K562 (cell line): ENCODE measurements at regions not wholly inside any gene's neighbourhood (a gene's known extent, or its start where the extent isn't known, plus 50 kb on each side); places are given as distances from the start of the nearest gene placed in this dataset.

Experiments
- ATAC-seq: fragments of 200-7000 bp; cut with Tn5 transposase; 3 replicates; pipeline ENCODE4 v1.9.1; 2020; ENCODE audit warnings: moderate library complexity
- BruUV-seq: library from RNA; stranded (reverse); fragments of 400-500 nt; replicated peaks from 2 replicates; lab custom pipeline; 2021; lab: Mats Ljungman, UMichigan
- CTCF ChIA-PET: fragments of 300-600 bp; formaldehyde crosslinking; extraction: SDS; loops from one replicate; lab custom pipeline; 2021; ENCODE audit warnings: low intra/inter-chr PET ratio; lab: Yijun Ruan, JAX
- POLR2A ChIA-PET: fragments of 300-600, 350-650 bp; sonication (Branson Sonifier 250); formaldehyde crosslinking; extraction: SDS; loops from one replicate; lab custom pipeline; 2021; ENCODE audit warnings: antibody characterized with exemption, inconsistent platforms; lab: Yijun Ruan, JAX
- DNase-seq, 4 experiments: peaks; one replicate each; pipeline versions ENCODE4 v3.0.0 to v3.0.0-alpha.2; 2011 to 2018; ENCODE audit warnings: low spot score in 3 of 4, mixed read lengths in 3 of 4; ENCODE audit errors: extremely low read depth in 1 of 4
- FAIRE-seq: peaks from 2 replicates; lab custom pipeline; 2011; peaks lifted over from hg19 to GRCh38; lab: Jason Lieb, UNC
- H2AFZ ChIP-seq: 2 replicates; pipeline ENCODE4 v1.6.0; 2011; ENCODE audit warnings: low read depth, low read length, control low read depth, inconsistent platforms
- H3K27ac ChIP-seq: fragments of 200-600 bp; 3 replicates; pipeline ENCODE4 v1.8.0; 2011; ENCODE audit warnings: low read depth, mild to moderate bottlenecking, control low read depth, inconsistent platforms, low read length, moderate library complexity, mixed read lengths; ENCODE audit errors: extremely low read depth
- H3K27me3 ChIP-seq, 2 experiments: fragments of 300-600 bp in 1 of 2; 2 replicates in 1 of 2; 3 replicates in 1 of 2; pipeline versions ENCODE4 v1.6.0 to v1.8.0; 2011; ENCODE audit warnings: inconsistent platforms in 2 of 2, low read length in 2 of 2, mild to moderate bottlenecking in 1 of 2, mixed read lengths in 1 of 2, moderate library complexity in 1 of 2; ENCODE audit not compliant: control insufficient read depth in 2 of 2, insufficient read depth in 2 of 2
- H3K36me3 ChIP-seq: fragments of 300-600 bp; 3 replicates; pipeline ENCODE4 v1.8.0; 2011; ENCODE audit warnings: mild to moderate bottlenecking, low read length, inconsistent platforms; ENCODE audit not compliant: control insufficient read depth, insufficient read depth
- H3K4me1 ChIP-seq, 2 experiments: fragments of 200-600 bp in 1 of 2; replicated peaks in 1 of 2; 2 replicates in 1 of 2; 3 replicates in 1 of 2; pipeline versions ENCODE4 v1.5.1 to v1.8.0; 2011; ENCODE audit warnings: inconsistent platforms in 2 of 2, low read length in 2 of 2, mild to moderate bottlenecking in 1 of 2, mixed read lengths in 1 of 2, moderate library complexity in 1 of 2; ENCODE audit not compliant: control insufficient read depth in 2 of 2, insufficient read depth in 2 of 2
- H3K4me2 ChIP-seq: 2 replicates; pipeline ENCODE4 v1.6.1; 2011; ENCODE audit warnings: low read length, control low read depth, inconsistent platforms, mixed read lengths; ENCODE audit not compliant: insufficient read depth
- H3K4me3 ChIP-seq: fragments of 200-600 bp; sonication (generic), shearing (Covaris generic); 2 replicates; pipeline ENCODE4 v1.5.1; 2016; ENCODE audit warnings: control low read depth, inconsistent platforms
- H3K79me2 ChIP-seq: fragments of 200-600 bp; 3 replicates; pipeline ENCODE4 v1.8.0; 2011; ENCODE audit warnings: low read length, inconsistent platforms; ENCODE audit not compliant: control insufficient read depth, insufficient read depth
- H3K9ac ChIP-seq, 2 experiments: 2 replicates each; pipeline versions ENCODE4 v1.6.0 to v1.6.1; 2011; ENCODE audit warnings: low read depth in 2 of 2, low read length in 2 of 2, control low read depth in 1 of 2, inconsistent platforms in 1 of 2, mild to moderate bottlenecking in 1 of 2, mixed read lengths in 1 of 2; ENCODE audit not compliant: insufficient read depth in 1 of 2
- H3K9me1 ChIP-seq: one replicate; pipeline ENCODE4 v1.6.0; 2011; ENCODE audit warnings: inconsistent platforms, mild to moderate bottlenecking, low read length, moderate library complexity; ENCODE audit not compliant: control insufficient read depth, insufficient read depth
- H3K9me3 ChIP-seq: replicated peaks from 2 replicates; pipeline ENCODE4 v1.5.1; 2011; ENCODE audit warnings: low read depth, low read length, inconsistent platforms; ENCODE audit not compliant: control insufficient read depth, insufficient read depth
- H4K20me1 ChIP-seq: replicated peaks from 2 replicates; pipeline ENCODE4 v1.6.1; 2011; ENCODE audit warnings: low read length, inconsistent platforms, mixed read lengths; ENCODE audit not compliant: control insufficient read depth, insufficient read depth
- ARNT ChIP-seq, 2 experiments: fragments of 450-650 bp; IDR thresholded peaks; 2 replicates each; pipeline ENCODE4 v1.6.1; 2016; ENCODE audit warnings: mild to moderate bottlenecking in 1 of 2
- ATF1 ChIP-seq, 2 experiments: fragments of 450-650 bp in 1 of 2; IDR thresholded peaks; 2 replicates each; pipeline ENCODE4 v1.6.1; 2016; ENCODE audit warnings: missing compliant biosample characterization in 1 of 2, missing genetic modification characterization in 1 of 2
- CREM ChIP-seq: IDR thresholded peaks from 2 replicates; pipeline ENCODE4 v1.6.1; 2014; ENCODE audit warnings: antibody characterized with exemption, low read depth
- DACH1 ChIP-seq: fragments of 450-650 bp; IDR thresholded peaks from 2 replicates; pipeline ENCODE4 v1.6.1; 2018; ENCODE audit not compliant: partially characterized antibody
- FOS ChIP-seq: IDR thresholded peaks from 3 replicates; pipeline ENCODE4 v1.6.1; 2011; ENCODE audit not compliant: insufficient read length; ENCODE audit errors: extremely low read depth
- FOXK2 ChIP-seq, 2 experiments: fragments of 450-650 bp; IDR thresholded peaks in 1 of 2; conservative IDR thresholded peaks in 1 of 2; 2 replicates each; pipeline ENCODE4 v1.6.1; 2016; ENCODE audit warnings: low read depth in 2 of 2, mild to moderate bottlenecking in 1 of 2
- GTF2B ChIP-seq: IDR thresholded peaks from 2 replicates; pipeline ENCODE4 v1.6.1; 2011; ENCODE audit not compliant: insufficient read length; ENCODE audit errors: extremely low read depth
- HNRNPH1 ChIP-seq: fragments of 200-400 bp; formaldehyde crosslinking; optimal IDR thresholded peaks from 2 replicates; pipeline ENCODE3; 2017; ENCODE audit warnings: low read depth, mild to moderate bottlenecking, low read length, moderate library complexity
- NCOR1 ChIP-seq: fragments of 450-650 bp; IDR thresholded peaks from 2 replicates; pipeline ENCODE4 v1.6.1; 2016; ENCODE audit warnings: mild to moderate bottlenecking, moderate library complexity
- RBM22 ChIP-seq: fragments of 200-400 bp; formaldehyde crosslinking; IDR thresholded peaks from 2 replicates; pipeline ENCODE4 v1.6.1; 2018; ENCODE audit warnings: low read length, low read depth; ENCODE audit not compliant: poor library complexity, severe bottlenecking
- SMAD3 ChIP-seq: fragments of 450-650 bp; formaldehyde crosslinking; conservative IDR thresholded peaks from 2 replicates; pipeline ENCODE4 v1.4.0; 2020; ENCODE audit warnings: mild to moderate bottlenecking
- SMARCA4 ChIP-seq: fragments of 450-650 bp; IDR thresholded peaks from 2 replicates; pipeline ENCODE4 v1.6.1; 2016
- TAF9B ChIP-seq: fragments of 450-650 bp; IDR thresholded peaks from 2 replicates; pipeline ENCODE4 v1.6.1; 2018; ENCODE audit warnings: mild to moderate bottlenecking; ENCODE audit not compliant: partially characterized antibody
- ZBED1 ChIP-seq: IDR thresholded peaks from 2 replicates; pipeline ENCODE4 v1.6.1; 2014
- ZNF507 ChIP-seq: conservative IDR thresholded peaks from 2 replicates; pipeline ENCODE4 v1.6.1; 2017; ENCODE audit warnings: missing genetic modification characterization, missing compliant biosample characterization
- ZNF717 ChIP-seq: fragments of 250-450 bp; sonication (Bioruptor Pico); IDR thresholded peaks from 2 replicates; pipeline ENCODE4 v1.5.0; 2021
- ZNF77 ChIP-seq: fragments of 250-450 bp; sonication (Bioruptor Pico); IDR thresholded peaks from 2 replicates; pipeline ENCODE4 v1.5.0; 2020
- ZNF778 ChIP-seq: fragments of 450-650 bp; formaldehyde crosslinking; IDR thresholded peaks from 2 replicates; pipeline ENCODE4 v1.4.0; 2020; ENCODE audit warnings: mild to moderate bottlenecking, moderate library complexity
- WGBS: fragments of 100-300 bp; shearing (Covaris generic); methylation state at CpG from one replicate; pipeline ENCODE4 v1.1.6; 2016; ENCODE audit warnings: low coverage, mixed read lengths; ENCODE audit not compliant: insufficient coverage; ENCODE audit errors: missing lambda C conversion rate; 5-methylcytosine and 5-hydroxymethylcytosine counted together
- in situ Hi-C: fragments of 300-500 bp; cut with MboI; formaldehyde crosslinking; loops from 4 replicates; pipeline ENCODE4 v1.15.0; 2018; ENCODE audit warnings: inconsistent platforms, mixed read lengths
- intact Hi-C: fragments of 100-400 bp; cut with micrococcal nuclease; formaldehyde crosslinking; loops from 2 replicates; pipeline ENCODE4 v1.14.2; 2022
- TF ChIP-seq, protein P1 (sequence below): fragments of 250-450 bp; sonication (Bioruptor Pico); IDR thresholded peaks from 2 replicates; pipeline ENCODE4 v1.4.0; 2020; ENCODE audit warnings: mild to moderate bottlenecking

DNA sequence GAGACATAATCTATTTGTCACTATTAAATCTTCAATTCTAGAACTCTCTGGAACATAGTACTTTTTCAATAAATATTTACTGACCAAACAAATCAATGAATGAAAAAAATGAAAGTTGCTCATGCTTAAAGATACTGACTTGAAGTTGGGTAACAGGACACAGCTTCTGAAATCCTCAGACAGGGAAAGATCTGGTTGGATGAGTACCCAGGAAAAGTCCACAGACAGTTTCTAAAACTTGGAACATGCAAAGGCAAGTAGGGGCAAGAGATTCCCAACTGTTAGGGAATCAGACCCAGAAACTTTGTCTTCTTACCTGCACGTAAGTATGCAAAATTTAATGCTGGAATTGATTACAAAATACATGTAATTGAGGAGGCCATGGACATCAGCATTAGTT lies 366.2 kb downstream of the ACTL7B start:
- DNase-seq (no peak), ATAC-seq (no peak), FAIRE-seq (no peak)
- CTCF ChIA-PET = no interaction called here
- TF ChIP-seq ZNF778 (CRISPR knock-in tag) (no peak), ARNT (IDR thresholded peaks at IDR 0.05) (no peak), SMARCA4 (no peak), FOXK2 (conservative IDR thresholded peaks at IDR 0.05 in 1 of 2, IDR thresholded peaks at IDR 0.05 in 1 of 2; ENCODE audit: low read depth in 2 of 2) (no peak), ZBED1 (no peak), ZNF717 (CRISPR knock-in tag) (no peak), CREM (no peak), GTF2B (no peak), ZNF77 (no peak), RBM22 (no peak), ATF1 (CRISPR knock-in tag; IDR thresholded peaks at IDR 0.05) (no peak), ATF1 (tag; IDR thresholded peaks at IDR 0.05) (no peak), SMAD3 (CRISPR knock-in tag) (no peak), TAF9B (no peak), NCOR1 (no peak), HNRNPH1 (no peak), ZNF507 (tag) (no peak), DACH1 (no peak), FOS (no peak)
- TF ChIP-seq, protein P1, sequence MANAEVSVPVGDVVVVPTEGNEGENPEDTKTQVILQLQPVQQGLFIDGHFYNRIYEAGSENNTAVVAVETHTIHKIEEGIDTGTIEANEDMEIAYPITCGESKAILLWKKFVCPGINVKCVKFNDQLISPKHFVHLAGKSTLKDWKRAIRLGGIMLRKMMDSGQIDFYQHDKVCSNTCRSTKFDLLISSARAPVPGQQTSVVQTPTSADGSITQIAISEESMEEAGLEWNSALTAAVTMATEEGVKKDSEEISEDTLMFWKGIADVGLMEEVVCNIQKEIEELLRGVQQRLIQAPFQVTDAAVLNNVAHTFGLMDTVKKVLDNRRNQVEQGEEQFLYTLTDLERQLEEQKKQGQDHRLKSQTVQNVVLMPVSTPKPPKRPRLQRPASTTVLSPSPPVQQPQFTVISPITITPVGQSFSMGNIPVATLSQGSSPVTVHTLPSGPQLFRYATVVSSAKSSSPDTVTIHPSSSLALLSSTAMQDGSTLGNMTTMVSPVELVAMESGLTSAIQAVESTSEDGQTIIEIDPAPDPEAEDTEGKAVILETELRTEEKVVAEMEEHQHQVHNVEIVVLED (CRISPR knock-in tag) = no peak
- H3K4me1 ChIP-seq = no peaks in the 10 kb centered on the region
- H3K27me3 ChIP-seq = no peaks in the 10 kb centered on the region
- no peak overlapping the region for H3K4me2 ChIP-seq
- WGBS = 6% methylated on average over 1 of the region's 1 CpG
- H3K79me2 ChIP-seq = no peaks in the 10 kb centered on the region
- no peak overlapping the region for H2AFZ ChIP-seq
- no peaks in the 10 kb centered on the region for H4K20me1 ChIP-seq
- no TSS peak for BruUV-seq
- H3K27ac ChIP-seq = no peak overlapping the region
- H3K4me3 ChIP-seq = no peak overlapping the region
- POLR2A ChIA-PET = no interaction called here
- intact Hi-C loops = no loop called here
- no peaks in the 10 kb centered on the region for H3K36me3 ChIP-seq
- no peaks in the 10 kb centered on the region for H3K9me3 ChIP-seq
- H3K9me1 ChIP-seq = no peaks in the 10 kb centered on the region
- H3K9ac ChIP-seq = no peak overlapping the region
- in situ Hi-C loops = no loop called here
